ENCODE measurements at regions not wholly inside any gene's neighbourhood (a gene's known extent, or its start where the extent isn't known, plus 50 kb on each side); places are given as distances from the start of the nearest gene placed in this dataset.

DNA sequence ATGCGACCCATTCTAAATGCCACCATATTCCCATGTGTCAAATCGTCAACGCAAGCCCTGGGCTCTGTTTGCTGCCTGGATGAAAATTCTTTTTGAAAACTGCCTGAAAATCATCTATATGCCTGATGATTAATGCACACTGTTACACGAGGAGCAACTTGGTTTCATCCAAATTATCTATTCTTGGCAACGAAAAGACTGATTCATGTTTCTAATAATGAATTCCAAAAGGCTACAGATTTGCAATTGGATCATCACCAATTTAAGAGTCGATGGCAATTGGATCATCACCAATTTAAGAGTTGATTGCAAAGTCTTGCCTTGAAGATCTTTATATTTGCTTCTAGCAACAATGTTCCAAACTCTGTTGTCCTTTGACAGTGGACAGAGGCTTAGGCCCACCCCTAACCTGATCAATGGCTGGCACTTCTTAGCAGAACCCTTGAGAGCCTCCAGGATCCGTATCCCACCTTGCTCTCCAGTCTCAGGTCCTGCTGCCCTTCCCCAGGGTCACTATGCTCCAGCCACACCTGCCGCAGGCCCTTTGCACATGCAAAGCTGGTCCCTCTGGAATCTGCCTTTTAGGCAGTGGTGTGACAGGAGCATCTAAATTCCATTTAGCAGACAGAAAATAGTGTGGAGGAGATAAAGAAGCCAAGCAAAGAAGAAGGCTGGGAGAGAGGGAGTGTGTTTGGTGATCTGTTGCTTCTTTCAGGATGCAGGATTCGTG lies 460.9 kb upstream of the SULF2 start:
- TF ChIP-seq POLR2A (IDR thresholded peaks at IDR 0.05; ENCODE audit: extremely low read depth, insufficient read length) (no peak), CTCF (IDR thresholded peaks at IDR 0.05; ENCODE audit: low read depth, low read length) (no peak), MAX (IDR thresholded peaks at IDR 0.05; ENCODE audit: low read depth, low read length) (no peak), MYC (IDR thresholded peaks at IDR 0.05; ENCODE audit: low read depth, low read length) (no peak)
